Kidney epithelial cell (primary cell): ENCODE measurements at regions not wholly inside any gene's neighbourhood (a gene's known extent, or its start where the extent isn't known, plus 50 kb on each side); places are given as distances from the start of the nearest gene placed in this dataset.

Source experiments
- DNase-seq: peaks from one replicate; pipeline ENCODE4 v3.0.0-alpha.2; 2010; ENCODE audit warnings: low read depth
- H3K27me3 ChIP-seq: 2 replicates; pipeline ENCODE4 v1.6.0; 2011; ENCODE audit warnings: low read length; ENCODE audit not compliant: control insufficient read depth, insufficient read depth
- H3K36me3 ChIP-seq: 2 replicates; pipeline ENCODE4 v1.5.1; 2011; ENCODE audit warnings: low read length; ENCODE audit not compliant: control insufficient read depth, insufficient read depth
- H3K4me3 ChIP-seq: 2 replicates; pipeline ENCODE4 v1.5.1; 2011; ENCODE audit warnings: low read depth, mild to moderate bottlenecking, control low read depth, low read length
- CTCF ChIP-seq: IDR thresholded peaks from 2 replicates; pipeline ENCODE4 v1.5.1; 2011; ENCODE audit warnings: mild to moderate bottlenecking, moderate library complexity, low read length, control low read depth, inconsistent platforms; ENCODE audit not compliant: insufficient read depth, poor library complexity, severe bottlenecking

DNA sequence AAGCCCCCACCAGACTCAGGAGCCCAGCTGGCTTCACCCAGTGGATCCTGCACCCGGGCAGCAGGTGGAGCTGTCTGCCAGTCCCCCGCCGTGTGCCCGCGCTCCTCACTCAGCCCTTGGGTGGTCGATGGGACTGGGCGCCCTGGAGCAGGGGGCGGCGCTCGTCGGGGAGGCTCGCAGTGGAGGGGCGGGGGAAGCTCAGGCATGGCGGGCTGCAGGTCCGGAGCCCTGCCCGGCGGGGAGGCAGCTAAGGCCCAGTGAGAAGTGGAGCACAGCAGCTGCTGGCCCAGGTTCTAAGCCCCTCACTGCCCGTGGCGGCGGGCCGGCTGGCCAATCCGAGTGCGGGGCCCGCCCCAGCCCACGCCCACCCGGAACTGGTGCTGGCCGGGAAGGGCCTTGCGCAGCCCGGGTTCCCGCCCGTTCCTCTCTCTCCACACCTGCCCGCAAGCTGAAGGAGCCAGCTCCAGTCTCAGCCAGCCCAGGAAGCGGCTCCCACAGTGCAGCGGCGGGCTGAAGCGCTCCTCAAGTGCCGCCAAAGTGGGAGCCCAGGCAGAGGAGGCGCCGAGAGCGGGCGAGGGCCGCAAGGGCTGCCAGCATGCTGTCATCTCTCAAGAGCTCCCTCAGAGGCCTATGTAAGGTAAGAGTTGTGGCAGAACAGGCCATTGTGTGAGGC lies 1307.8 kb upstream of the TMEFF2 start:
- no peak for TF ChIP-seq CTCF
- Histone ChIP-seq H3K4me3 (no peak overlapping the region), H3K27me3 (no peaks in the 10 kb centered on the region), H3K36me3 (no peaks in the 10 kb centered on the region)
- no peak for DNase-seq

DNA sequence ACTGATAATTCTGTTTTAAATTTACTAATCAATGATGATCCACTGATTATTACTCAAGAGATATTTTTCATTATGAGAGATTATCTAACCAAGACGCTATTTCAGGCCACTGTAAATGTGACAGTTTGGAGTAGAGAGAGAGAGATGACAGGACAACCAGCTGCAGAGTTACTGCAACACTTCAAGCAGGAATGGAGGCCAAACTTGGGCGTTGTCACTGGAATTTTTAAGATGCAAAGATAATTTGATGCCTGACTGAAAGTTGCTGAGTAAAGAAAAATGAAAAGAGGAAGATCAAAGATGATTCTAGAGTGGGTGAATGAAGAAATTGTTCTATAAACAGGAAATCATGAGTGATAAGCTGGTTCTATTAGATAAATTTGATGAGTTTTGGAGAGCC lies 1302.1 kb upstream of the TMEFF2 start:
- no peaks in the 10 kb centered on the region for H3K36me3 ChIP-seq
- H3K27me3 ChIP-seq, result no peaks in the 10 kb centered on the region
- no peak overlapping the region for H3K4me3 ChIP-seq
- DNase-seq, result no peak
- TF ChIP-seq CTCF, result no peak

GRCh38 chr2:193482557-193482956 lies 1287.8 kb upstream of the TMEFF2 start:
- no peaks in the 10 kb centered on the region for H3K36me3 ChIP-seq
- TF ChIP-seq CTCF, result no peak

DNA sequence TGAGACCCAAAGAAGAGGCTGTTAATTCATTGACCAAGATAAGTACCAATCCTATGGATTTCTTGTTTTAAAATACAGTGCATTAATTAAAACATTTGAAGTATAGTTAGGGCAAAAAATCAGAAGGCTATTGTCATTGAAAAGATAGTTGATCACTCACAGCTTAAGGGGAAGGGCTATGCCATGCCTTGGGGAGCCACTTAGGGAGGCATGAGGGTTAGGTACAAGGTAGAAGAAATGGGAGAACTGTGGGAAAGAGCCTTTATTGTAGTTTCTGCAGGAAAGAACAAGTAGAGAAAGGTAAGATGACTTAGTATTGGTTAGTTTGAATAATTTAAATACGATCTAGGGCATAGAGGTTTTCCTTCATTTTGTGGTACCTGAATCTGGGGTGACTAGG lies 1285.5 kb upstream of the TMEFF2 start:
- no peak for DNase-seq
- H3K36me3 ChIP-seq, result no peaks in the 10 kb centered on the region
- TF ChIP-seq CTCF, result no peak
- no peaks in the 10 kb centered on the region for H3K27me3 ChIP-seq
- no peak overlapping the region for H3K4me3 ChIP-seq

More at GRCh38 chr2:193482557-193482956, 1287.8 kb upstream of the TMEFF2 start:
- H3K27me3 ChIP-seq, result no peaks in the 10 kb centered on the region
- no peak overlapping the region for H3K4me3 ChIP-seq
- DNase-seq, result no peak

DNA sequence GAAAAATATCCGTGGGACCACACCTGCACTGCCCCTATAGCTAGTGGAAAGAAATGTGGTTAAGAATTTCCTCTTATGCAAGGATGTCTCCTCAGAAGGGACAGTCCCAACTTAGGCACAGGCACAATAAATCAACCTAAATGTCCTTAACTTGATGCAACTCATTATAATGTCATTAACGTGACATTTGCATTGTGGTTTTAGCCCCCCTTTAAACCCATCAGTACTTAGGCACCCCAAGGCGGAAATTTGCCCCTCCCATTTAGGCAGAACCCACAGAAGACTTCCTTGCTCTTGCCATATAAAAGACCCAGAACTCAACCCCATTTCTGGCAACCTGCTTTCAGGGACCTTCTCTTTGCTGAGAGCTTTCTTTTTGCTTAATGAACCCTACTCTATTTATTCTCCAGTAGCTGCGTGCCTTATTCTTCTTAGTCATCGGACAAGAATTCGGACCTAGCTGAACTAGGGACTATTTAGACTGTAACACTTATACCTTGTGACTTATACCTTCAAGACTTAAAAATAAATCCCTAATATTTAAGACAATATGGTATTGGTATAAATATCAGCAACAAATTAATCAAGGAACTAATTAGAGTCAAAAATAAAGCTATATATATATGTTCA lies 1281.6 kb upstream of the TMEFF2 start:
- DNase-seq, result no peak
- no peak overlapping the region for H3K4me3 ChIP-seq
- H3K27me3 ChIP-seq, result no peaks in the 10 kb centered on the region
- TF ChIP-seq CTCF, result no peak
- H3K36me3 ChIP-seq, result no peaks in the 10 kb centered on the region

DNA sequence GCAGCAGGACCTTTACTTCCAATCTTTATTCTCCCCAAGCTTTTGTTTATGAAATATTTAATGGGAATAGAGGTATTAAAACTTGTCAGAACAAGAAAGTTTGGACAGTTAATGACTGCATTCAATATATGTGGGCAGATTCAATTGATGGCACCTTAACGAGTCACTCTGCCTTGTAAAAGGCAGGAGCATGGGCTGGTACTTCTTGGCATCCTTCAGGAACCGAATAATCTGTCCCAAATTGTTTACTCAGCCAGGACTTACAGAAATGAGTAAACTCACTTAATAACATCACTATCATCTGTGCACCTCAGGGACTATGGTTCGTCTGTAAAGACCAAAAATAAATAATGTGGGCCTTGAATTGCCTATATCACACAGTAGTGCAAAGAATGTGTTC lies 1280.3 kb upstream of the TMEFF2 start:
- Histone ChIP-seq H3K36me3 (no peaks in the 10 kb centered on the region), H3K27me3 (no peaks in the 10 kb centered on the region), H3K4me3 (no peak overlapping the region)
- TF ChIP-seq CTCF, result no peak
- no peak for DNase-seq
